ENCODE measurements at regions not wholly inside any gene's neighbourhood (a gene's known extent, or its start where the extent isn't known, plus 50 kb on each side); places are given as distances from the start of the nearest gene placed in this dataset.

DNA sequence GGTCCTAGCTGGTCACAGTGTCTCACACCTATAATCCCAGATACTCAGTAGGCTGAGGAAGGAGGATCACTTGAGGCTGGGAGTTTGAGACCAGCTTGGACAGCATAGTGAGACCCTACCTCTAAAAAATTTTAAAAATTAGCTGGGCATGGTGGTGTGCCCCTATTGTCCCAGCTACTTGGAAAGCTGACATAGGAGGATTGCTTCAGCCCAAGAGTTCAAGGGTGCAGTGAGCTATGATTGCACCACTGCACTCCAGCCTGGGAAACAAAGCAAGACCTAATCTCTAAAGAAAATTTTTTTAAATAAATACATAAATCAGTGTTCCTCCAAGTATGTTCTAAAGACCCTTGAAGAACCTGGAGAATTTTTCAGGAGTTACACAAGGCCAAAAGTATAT is 50.6 kb upstream of the GNAO1 start:
- no peak for DNase-seq (ENCODE audit: low read depth)
- TF ChIP-seq CTCF (conservative IDR thresholded peaks at IDR 0.05; ENCODE audit: low read depth, low read length), result no peak
- no peak overlapping the region for H3K4me3 ChIP-seq (ENCODE audit: low read depth, low read length)

- no peak for TF ChIP-seq CTCF (conservative IDR thresholded peaks at IDR 0.05; ENCODE audit: low read depth, low read length)
- H3K4me3 ChIP-seq (ENCODE audit: low read depth, low read length), result no peak overlapping the region
- no peak for DNase-seq (ENCODE audit: low read depth)
Measured at GRCh38 chr16:56137269-56137668, 54.0 kb upstream of the GNAO1 start.

DNA sequence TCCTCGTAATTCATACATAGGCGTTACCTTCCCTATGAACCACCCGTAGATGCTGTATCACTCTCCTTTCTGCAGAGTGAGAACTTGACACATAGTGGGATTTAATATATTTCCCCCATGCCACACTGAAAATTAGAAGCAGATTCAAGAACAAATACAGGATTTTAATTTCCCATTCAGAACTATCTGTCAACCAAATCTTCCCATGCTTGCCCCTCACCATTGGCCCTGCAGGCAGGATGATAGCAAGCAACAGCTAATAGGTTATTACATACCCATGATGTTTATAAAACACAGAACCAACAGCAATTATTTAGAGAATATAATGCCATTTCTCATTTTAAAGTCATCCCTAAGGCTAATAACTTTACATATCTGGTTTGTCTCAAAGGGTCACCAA is 55.0 kb upstream of the GNAO1 start:
- no peak for DNase-seq (ENCODE audit: low read depth)
- H3K4me3 ChIP-seq (ENCODE audit: low read depth, low read length), result no peak overlapping the region
- TF ChIP-seq CTCF (conservative IDR thresholded peaks at IDR 0.05; ENCODE audit: low read depth, low read length), result no peak

GRCh38 chr16:56134790-56135189 is 56.5 kb upstream of the GNAO1 start:
- DNase-seq (ENCODE audit: low read depth), result no peak
- H3K4me3 ChIP-seq (ENCODE audit: low read depth, low read length), result no peak overlapping the region
- TF ChIP-seq CTCF (conservative IDR thresholded peaks at IDR 0.05; ENCODE audit: low read depth, low read length), result no peak

DNA sequence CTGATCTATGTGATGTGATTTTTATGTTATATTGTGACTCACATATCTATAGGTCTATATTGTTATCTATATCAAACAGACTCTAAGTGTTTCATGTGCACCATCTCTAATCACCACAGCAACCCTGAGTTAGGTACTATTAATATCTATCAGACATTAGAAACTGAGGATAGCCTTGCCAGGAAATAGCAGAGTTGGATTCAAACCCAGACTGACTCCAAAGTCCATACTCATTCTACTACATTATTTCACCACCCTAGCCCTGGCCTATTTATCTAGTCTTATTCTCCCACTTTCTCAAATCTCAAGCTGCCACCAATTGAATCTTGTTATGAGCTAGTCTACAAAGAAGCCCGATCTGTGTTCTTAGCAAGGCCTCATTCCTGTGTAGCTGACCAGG is 65.4 kb upstream of the GNAO1 start:
- no peak overlapping the region for H3K4me3 ChIP-seq (ENCODE audit: low read depth, low read length)
- no peak for TF ChIP-seq CTCF (conservative IDR thresholded peaks at IDR 0.05; ENCODE audit: low read depth, low read length)
- DNase-seq (ENCODE audit: low read depth), result no peak

DNA sequence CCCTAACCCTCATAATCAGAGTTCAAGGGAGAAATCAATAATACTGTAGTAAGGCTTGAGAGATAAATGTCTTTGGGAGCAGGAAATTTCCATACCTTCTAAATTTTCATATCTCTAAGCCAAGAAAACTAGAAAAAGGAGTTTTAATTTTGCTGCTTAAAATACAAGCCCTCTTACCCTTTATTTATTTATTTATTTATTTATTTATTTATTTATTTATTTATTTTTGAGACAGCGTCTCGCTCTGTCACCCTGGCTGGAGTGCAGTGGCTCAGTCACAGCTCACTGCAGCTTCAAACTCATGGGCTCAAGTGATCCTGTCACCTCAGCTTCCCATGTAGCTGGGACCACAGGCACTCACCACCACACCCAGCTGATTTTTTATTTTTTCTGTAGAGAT is 69.0 kb upstream of the GNAO1 start:
- no peak for DNase-seq (ENCODE audit: low read depth)
- TF ChIP-seq CTCF (conservative IDR thresholded peaks at IDR 0.05; ENCODE audit: low read depth, low read length), result no peak
- H3K4me3 ChIP-seq (ENCODE audit: low read depth, low read length), result no peak overlapping the region

DNA sequence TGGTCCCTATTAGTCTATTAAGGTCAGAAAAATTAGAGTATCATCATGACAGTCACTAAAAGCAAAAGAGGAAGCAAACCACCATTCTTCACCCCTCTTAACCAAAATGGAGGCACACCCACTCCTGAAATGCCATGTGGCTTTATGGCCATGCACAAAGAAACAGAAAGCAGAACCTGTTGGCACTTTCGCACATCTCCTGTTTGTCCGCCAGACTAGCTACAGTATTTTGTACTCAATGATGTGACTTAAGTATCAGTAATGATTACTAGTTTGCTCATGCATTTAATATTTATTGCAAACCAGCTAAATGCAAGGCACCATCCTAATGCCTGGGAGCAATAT is 70.2 kb upstream of the GNAO1 start:
- DNase-seq (ENCODE audit: low read depth), result no peak
- TF ChIP-seq CTCF (conservative IDR thresholded peaks at IDR 0.05; ENCODE audit: low read depth, low read length), result no peak
- H3K4me3 ChIP-seq (ENCODE audit: low read depth, low read length), result no peak overlapping the region

All from choroid plexus epithelial cell (primary cell).